ENCODE measurements at regions not wholly inside any gene's neighbourhood (a gene's known extent, or its start where the extent isn't known, plus 50 kb on each side); places are given as distances from the start of the nearest gene placed in this dataset.

- no peak for TF ChIP-seq CTCF (IDR thresholded peaks at IDR 0.05; ENCODE audit: unreplicated experiment)
- Mint-ChIP-seq H3K27me3 (no peaks in the 10 kb centered on the region), H3K36me3 (ENCODE audit: insufficient read depth) (no peaks in the 10 kb centered on the region), H3K4me1 (ENCODE audit: low read depth) (no peaks in the 10 kb centered on the region), H3K4me3 (ENCODE audit: low read depth) (no peak overlapping the region), H3K27ac (no peak overlapping the region), H3K9me3 (ENCODE audit: low read depth) (no peaks in the 10 kb centered on the region)
- no peak for DNase-seq (ENCODE audit: low spot score, unreplicated experiment)
These were observed 146.7 kb upstream of the RGS18 start for GRCh38 chr1:192011525-192011924.

- H3K27me3 Mint-ChIP-seq = no peaks in the 10 kb centered on the region
- H3K36me3 Mint-ChIP-seq (ENCODE audit: insufficient read depth) = no peaks in the 10 kb centered on the region
- no peak overlapping the region for H3K27ac Mint-ChIP-seq
- no peak overlapping the region for H3K4me3 Mint-ChIP-seq (ENCODE audit: low read depth)
- no peak for TF ChIP-seq CTCF (IDR thresholded peaks at IDR 0.05; ENCODE audit: unreplicated experiment)
- peaks cover 3% of the 10 kb centered on the region for H3K9me3 Mint-ChIP-seq (ENCODE audit: low read depth)
- DNase-seq (ENCODE audit: low spot score, unreplicated experiment) = no peak
- no peaks in the 10 kb centered on the region for H3K4me1 Mint-ChIP-seq (ENCODE audit: low read depth)
These were observed 135.4 kb upstream of the RGS18 start for GRCh38 chr1:192022827-192023226.

GRCh38 chr1:192024881-192025280 is 133.4 kb upstream of the RGS18 start:
- no peak for DNase-seq (ENCODE audit: low spot score, unreplicated experiment)

GRCh38 chr1:192038567-192038966 is 119.7 kb upstream of the RGS18 start:
- no peaks in the 10 kb centered on the region for H3K4me1 Mint-ChIP-seq (ENCODE audit: low read depth)
- no peak for TF ChIP-seq CTCF (IDR thresholded peaks at IDR 0.05; ENCODE audit: unreplicated experiment)
- H3K9me3 Mint-ChIP-seq (ENCODE audit: low read depth) = peaks cover 5% of the 10 kb centered on the region
- no peak for DNase-seq (ENCODE audit: low spot score, unreplicated experiment)
- no peak overlapping the region for H3K4me3 Mint-ChIP-seq (ENCODE audit: low read depth)
- H3K27ac Mint-ChIP-seq = no peak overlapping the region
- H3K36me3 Mint-ChIP-seq (ENCODE audit: insufficient read depth) = no peaks in the 10 kb centered on the region
- no peaks in the 10 kb centered on the region for H3K27me3 Mint-ChIP-seq

More at GRCh38 chr1:192024881-192025280, 133.4 kb upstream of the RGS18 start:
- no peak overlapping the region for H3K4me3 Mint-ChIP-seq (ENCODE audit: low read depth)
- no peak for TF ChIP-seq CTCF (IDR thresholded peaks at IDR 0.05; ENCODE audit: unreplicated experiment)
- H3K36me3 Mint-ChIP-seq (ENCODE audit: insufficient read depth) = no peaks in the 10 kb centered on the region
- no peak overlapping the region for H3K27ac Mint-ChIP-seq
- H3K27me3 Mint-ChIP-seq = no peaks in the 10 kb centered on the region
- H3K4me1 Mint-ChIP-seq (ENCODE audit: low read depth) = no peaks in the 10 kb centered on the region
- no peaks in the 10 kb centered on the region for H3K9me3 Mint-ChIP-seq (ENCODE audit: low read depth)

GRCh38 chr1:192045131-192045530 is 113.1 kb upstream of the RGS18 start:
- H3K4me1 Mint-ChIP-seq (ENCODE audit: low read depth) = no peaks in the 10 kb centered on the region
- TF ChIP-seq CTCF (IDR thresholded peaks at IDR 0.05; ENCODE audit: unreplicated experiment) = no peak
- no peaks in the 10 kb centered on the region for H3K27me3 Mint-ChIP-seq
- H3K4me3 Mint-ChIP-seq (ENCODE audit: low read depth) = no peak overlapping the region
- no peak overlapping the region for H3K27ac Mint-ChIP-seq
- H3K36me3 Mint-ChIP-seq (ENCODE audit: insufficient read depth) = no peaks in the 10 kb centered on the region
- no peaks in the 10 kb centered on the region for H3K9me3 Mint-ChIP-seq (ENCODE audit: low read depth)
- DNase-seq (ENCODE audit: low spot score, unreplicated experiment) = no peak

Measured in progenitor cell of endocrine pancreas (in vitro differentiated cells).